Neural progenitor cell (in vitro differentiated cells): ENCODE measurements at regions not wholly inside any gene's neighbourhood (a gene's known extent, or its start where the extent isn't known, plus 50 kb on each side); places are given as distances from the start of the nearest gene placed in this dataset.

Source experiments
- DNase-seq: peaks from one replicate; pipeline ENCODE4 v3.0.0-alpha.2; 2016; ENCODE audit warnings: low spot score
- H2AFZ ChIP-seq: fragments of 200-600 bp; sonication (generic); replicated peaks from 2 replicates; pipeline ENCODE4 v1.6.1; 2016; ENCODE audit warnings: antibody characterized with exemption
- H3F3A ChIP-seq: fragments of 200-600 bp; sonication (generic); 2 replicates; pipeline ENCODE4 v1.6.1; 2016; ENCODE audit warnings: antibody characterized with exemption, low read depth
- H3K27ac ChIP-seq: fragments of 200-600 bp; sonication (generic); 2 replicates; pipeline ENCODE4 v1.5.1; 2016; ENCODE audit warnings: mild to moderate bottlenecking
- H3K27me3 ChIP-seq: fragments of 200-600 bp; sonication (generic); 2 replicates; pipeline ENCODE4 v1.6.1; 2016; ENCODE audit warnings: mild to moderate bottlenecking, moderate library complexity
- H3K36me3 ChIP-seq: fragments of 200-600 bp; sonication (generic); 2 replicates; pipeline ENCODE4 v1.5.1; 2016
- H3K4me1 ChIP-seq: fragments of 200-600 bp; sonication (generic); 2 replicates; pipeline ENCODE4 v1.6.1; 2016; ENCODE audit warnings: mixed run types
- H3K4me2 ChIP-seq: fragments of 200-600 bp; sonication (generic); 2 replicates; pipeline ENCODE4 v1.6.1; 2016
- H3K4me3 ChIP-seq: fragments of 200-600 bp; sonication (generic); 2 replicates; pipeline ENCODE4 v1.5.1; 2016
- H3K79me2 ChIP-seq: fragments of 200-600 bp; sonication (generic); 2 replicates; pipeline ENCODE4 v1.6.1; 2016; ENCODE audit warnings: low read depth
- H3K9ac ChIP-seq: fragments of 200-600 bp; sonication (generic); 2 replicates; pipeline ENCODE4 v1.6.1; 2016
- H3K9me3 ChIP-seq: fragments of 200-600 bp; sonication (generic); 2 replicates; pipeline ENCODE4 v1.5.1; 2016; ENCODE audit warnings: low read depth
- H4K20me1 ChIP-seq: fragments of 200-600 bp; sonication (generic); 2 replicates; pipeline ENCODE4 v1.6.1; 2016; ENCODE audit warnings: low read depth
- H3K27ac Mint-ChIP-seq: 3 replicates; pipeline ENCODE4 v1.8.0; 2021; ENCODE audit warnings: mixed read lengths
- H3K27me3 Mint-ChIP-seq: 2 replicates; pipeline ENCODE4 v1.8.0; 2022; ENCODE audit warnings: low read depth, mild to moderate bottlenecking, inconsistent platforms, moderate library complexity, mixed read lengths; ENCODE audit not compliant: insufficient read depth
- H3K36me3 Mint-ChIP-seq: 3 replicates; pipeline ENCODE4 v1.8.0; 2021; ENCODE audit warnings: mixed read lengths
- H3K4me1 Mint-ChIP-seq: 3 replicates; pipeline ENCODE4 v1.8.0; 2021; ENCODE audit warnings: mixed read lengths
- H3K4me3 Mint-ChIP-seq: 3 replicates; pipeline ENCODE4 v1.8.0; 2021; ENCODE audit warnings: mild to moderate bottlenecking, moderate library complexity, mixed read lengths
- H3K9me3 Mint-ChIP-seq: 3 replicates; pipeline ENCODE4 v1.8.0; 2020; ENCODE audit warnings: mixed read lengths
- EZH2 ChIP-seq: fragments of 200-600 bp; sonication (generic); IDR thresholded peaks from 2 replicates; pipeline ENCODE4 v1.6.1; 2017; ENCODE audit warnings: antibody characterized with exemption, mild to moderate bottlenecking, moderate library complexity
- EZH2phosphoT487 ChIP-seq: fragments of 200-600 bp; sonication (generic); IDR thresholded peaks from 2 replicates; pipeline ENCODE4 v1.6.1; 2017; ENCODE audit warnings: antibody characterized with exemption
- TF ChIP-seq, protein P1 (sequence below): fragments of 200-600 bp; sonication (generic); IDR thresholded peaks from 2 replicates; pipeline ENCODE4 v1.5.1; 2017; ENCODE audit warnings: antibody characterized with exemption, mild to moderate bottlenecking

DNA sequence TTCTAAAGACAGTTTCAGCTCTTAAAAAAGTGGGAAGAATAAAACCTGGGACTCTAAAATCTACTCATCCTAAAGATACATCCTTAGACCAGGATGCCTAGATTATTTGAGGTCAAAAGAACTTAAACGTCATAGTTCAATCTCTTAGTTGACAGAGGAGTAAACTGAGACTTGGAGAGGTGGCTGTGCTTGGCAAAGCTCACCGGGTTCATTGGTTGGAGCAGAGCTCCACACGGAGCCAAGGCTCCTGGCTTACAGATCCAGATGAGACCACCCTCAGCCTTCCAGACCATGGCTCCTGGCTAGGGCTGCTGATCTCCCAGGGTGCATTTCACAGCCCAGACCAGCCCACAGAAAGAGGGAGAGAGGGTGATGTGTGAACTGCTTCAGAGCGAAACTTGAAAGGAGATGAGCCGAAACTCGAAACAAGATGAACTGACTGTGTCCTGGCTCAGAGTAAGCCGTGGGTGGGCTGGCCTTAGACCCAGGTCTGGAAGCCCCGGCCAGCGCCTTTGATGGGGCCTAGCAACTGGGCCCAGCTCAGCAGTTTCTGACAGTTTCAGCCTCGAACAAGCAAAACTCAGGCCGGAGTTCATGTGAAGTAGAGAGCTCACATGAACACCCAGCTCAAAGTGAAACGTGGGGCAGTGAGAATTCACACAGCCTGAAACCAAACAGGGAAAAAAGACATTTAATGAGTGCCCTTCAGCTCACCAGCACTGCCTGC is 1044.8 kb downstream of the BCL11B start:
- no peaks in the 10 kb centered on the region for H3K4me1 ChIP-seq
- no peaks in the 10 kb centered on the region for H3K9me3 ChIP-seq
- no peak overlapping the region for H3K27ac ChIP-seq
- Mint-ChIP-seq H3K27ac (peak overlapping the region; percentile 37), H3K36me3 (no peaks in the 10 kb centered on the region), H3K4me3 (no peak overlapping the region), H3K9me3 (no peaks in the 10 kb centered on the region), H3K4me1 (peaks cover 9% of the 10 kb centered on the region), H3K27me3 (peaks cover 4% of the 10 kb centered on the region)
- H3K9ac ChIP-seq = no peak overlapping the region
- no peaks in the 10 kb centered on the region for H4K20me1 ChIP-seq
- TF ChIP-seq, protein P1, sequence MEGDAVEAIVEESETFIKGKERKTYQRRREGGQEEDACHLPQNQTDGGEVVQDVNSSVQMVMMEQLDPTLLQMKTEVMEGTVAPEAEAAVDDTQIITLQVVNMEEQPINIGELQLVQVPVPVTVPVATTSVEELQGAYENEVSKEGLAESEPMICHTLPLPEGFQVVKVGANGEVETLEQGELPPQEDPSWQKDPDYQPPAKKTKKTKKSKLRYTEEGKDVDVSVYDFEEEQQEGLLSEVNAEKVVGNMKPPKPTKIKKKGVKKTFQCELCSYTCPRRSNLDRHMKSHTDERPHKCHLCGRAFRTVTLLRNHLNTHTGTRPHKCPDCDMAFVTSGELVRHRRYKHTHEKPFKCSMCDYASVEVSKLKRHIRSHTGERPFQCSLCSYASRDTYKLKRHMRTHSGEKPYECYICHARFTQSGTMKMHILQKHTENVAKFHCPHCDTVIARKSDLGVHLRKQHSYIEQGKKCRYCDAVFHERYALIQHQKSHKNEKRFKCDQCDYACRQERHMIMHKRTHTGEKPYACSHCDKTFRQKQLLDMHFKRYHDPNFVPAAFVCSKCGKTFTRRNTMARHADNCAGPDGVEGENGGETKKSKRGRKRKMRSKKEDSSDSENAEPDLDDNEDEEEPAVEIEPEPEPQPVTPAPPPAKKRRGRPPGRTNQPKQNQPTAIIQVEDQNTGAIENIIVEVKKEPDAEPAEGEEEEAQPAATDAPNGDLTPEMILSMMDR = no peak
- no peak for TF ChIP-seq EZH2
- TF ChIP-seq EZH2phosphoT487 = no peak
- H3K79me2 ChIP-seq = no peaks in the 10 kb centered on the region
- no peak overlapping the region for H2AFZ ChIP-seq
- H3K36me3 ChIP-seq = no peaks in the 10 kb centered on the region
- DNase-seq = no peak
- no peaks in the 10 kb centered on the region for H3F3A ChIP-seq
- no peak overlapping the region for H3K4me2 ChIP-seq
- H3K4me3 ChIP-seq = no peak overlapping the region
- H3K27me3 ChIP-seq = no peaks in the 10 kb centered on the region

DNA sequence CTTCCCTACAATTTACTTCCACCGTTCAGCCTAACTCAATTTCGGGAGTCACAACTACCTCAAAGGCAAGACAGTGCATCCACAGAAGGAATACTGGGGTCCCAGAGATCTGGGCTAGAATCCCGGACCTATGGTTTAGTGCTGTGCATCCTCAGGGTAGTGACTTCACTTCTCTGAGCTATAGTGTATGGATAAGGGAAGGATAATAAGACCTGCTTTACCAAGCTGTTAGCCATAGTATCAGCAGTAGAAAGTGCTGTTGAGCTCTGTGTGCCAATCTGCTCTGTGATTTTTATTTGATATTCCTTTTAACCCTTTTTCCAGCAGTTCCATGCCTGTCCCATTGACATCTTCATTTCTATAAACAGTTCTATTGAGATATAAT is 1044.3 kb downstream of the BCL11B start:
- no peaks in the 10 kb centered on the region for H3F3A ChIP-seq
- H2AFZ ChIP-seq = no peak overlapping the region

DNA sequence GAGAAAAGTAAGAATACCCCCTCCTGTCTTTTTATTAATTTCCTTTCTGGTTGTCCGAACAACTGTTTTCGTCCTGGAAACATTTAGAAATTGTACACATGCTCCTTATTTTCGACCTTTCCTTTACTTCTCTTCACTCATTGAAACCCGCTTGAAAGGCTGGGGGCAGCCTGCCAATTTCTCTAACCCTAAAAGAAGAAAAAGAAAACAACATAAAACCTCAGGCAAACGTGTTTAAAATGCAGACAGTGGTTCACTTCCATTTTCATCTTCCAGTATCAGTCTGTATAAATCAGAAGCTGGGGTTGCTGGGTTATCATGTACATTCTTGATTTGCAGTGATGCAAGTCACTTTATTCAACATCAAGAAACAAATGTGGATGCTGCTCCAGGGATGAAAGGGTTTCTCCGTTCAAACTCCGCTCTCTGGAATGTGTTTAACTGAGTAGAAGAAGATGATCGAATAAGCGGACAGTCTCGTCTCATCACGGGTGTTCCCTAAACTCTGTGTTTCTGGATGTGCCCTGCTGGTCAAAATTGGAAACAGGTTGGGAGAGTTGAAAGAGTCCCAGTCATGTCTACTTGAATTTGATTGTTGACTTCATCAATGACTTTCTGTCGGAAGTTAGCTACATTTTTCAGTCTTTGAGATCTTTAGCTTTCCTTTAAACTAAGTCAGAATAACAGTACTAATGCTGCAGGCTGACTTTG is 1042.2 kb downstream of the BCL11B start:
- no peak overlapping the region for H3K27ac ChIP-seq
- no peaks in the 10 kb centered on the region for H3K9me3 Mint-ChIP-seq
- H3K4me3 ChIP-seq = no peak overlapping the region
- no peaks in the 10 kb centered on the region for H3K36me3 ChIP-seq
- H3K4me1 ChIP-seq = peaks cover 6% of the 10 kb centered on the region
- DNase-seq = no peak
- no peak overlapping the region for H3K9ac ChIP-seq
- peaks cover 12% of the 10 kb centered on the region for H3F3A ChIP-seq
- no peaks in the 10 kb centered on the region for H4K20me1 ChIP-seq
- TF ChIP-seq EZH2 = no peak
- TF ChIP-seq, protein P1 = peak; percentile 16
- TF ChIP-seq EZH2phosphoT487 = no peak
- no peaks in the 10 kb centered on the region for H3K79me2 ChIP-seq
- H3K27me3 Mint-ChIP-seq = peaks cover 4% of the 10 kb centered on the region
- no peak overlapping the region for H3K4me3 Mint-ChIP-seq
- no peak overlapping the region for H3K4me2 ChIP-seq
- H3K36me3 Mint-ChIP-seq = no peaks in the 10 kb centered on the region
- peaks cover 9% of the 10 kb centered on the region for H3K4me1 Mint-ChIP-seq
- no peak overlapping the region for H2AFZ ChIP-seq
- no peaks in the 10 kb centered on the region for H3K27me3 ChIP-seq
- no peaks in the 10 kb centered on the region for H3K9me3 ChIP-seq
- no peak overlapping the region for H3K27ac Mint-ChIP-seq

More for the DNA sequence above, 1044.3 kb downstream of the BCL11B start:
- Histone ChIP-seq H3K4me3 (no peak overlapping the region), H3K9ac (no peak overlapping the region), H3K4me1 (no peaks in the 10 kb centered on the region), H3K9me3 (no peaks in the 10 kb centered on the region), H3K4me2 (no peak overlapping the region), H3K27me3 (no peaks in the 10 kb centered on the region), H3K27ac (no peak overlapping the region), H3K36me3 (no peaks in the 10 kb centered on the region), H3K79me2 (no peaks in the 10 kb centered on the region), H4K20me1 (no peaks in the 10 kb centered on the region)
- Mint-ChIP-seq H3K9me3 (no peaks in the 10 kb centered on the region), H3K4me3 (no peak overlapping the region), H3K36me3 (no peaks in the 10 kb centered on the region), H3K27me3 (peaks cover 4% of the 10 kb centered on the region), H3K27ac (no peak overlapping the region), H3K4me1 (peaks cover 9% of the 10 kb centered on the region)
- DNase-seq = no peak
- TF ChIP-seq EZH2 = no peak
- no peak for TF ChIP-seq EZH2phosphoT487
- TF ChIP-seq, protein P1 = no peak
